ENCODE measurements at regions not wholly inside any gene's neighbourhood (a gene's known extent, or its start where the extent isn't known, plus 50 kb on each side); places are given as distances from the start of the nearest gene placed in this dataset.

DNA sequence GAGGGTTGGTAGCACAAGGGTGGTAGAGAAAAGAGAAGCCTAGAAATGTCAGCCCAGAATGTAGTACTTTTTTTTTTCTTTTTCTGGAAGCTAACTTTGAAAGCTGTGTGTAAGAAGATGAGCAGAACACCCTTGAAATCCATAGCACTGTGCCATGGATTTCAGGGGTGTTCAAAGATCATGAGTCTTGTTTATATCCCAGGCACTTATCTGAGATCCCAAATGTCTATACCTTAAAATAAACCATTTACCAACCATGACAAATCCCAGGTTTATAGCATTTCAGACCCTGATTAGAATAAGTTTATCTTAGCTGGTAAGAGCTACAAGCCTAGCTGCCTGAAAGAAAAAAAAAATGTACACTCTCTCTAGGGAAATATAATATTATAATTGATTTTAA lies 389.9 kb upstream of the ANXA10 start (continued):
- TF ChIP-seq, protein P1, sequence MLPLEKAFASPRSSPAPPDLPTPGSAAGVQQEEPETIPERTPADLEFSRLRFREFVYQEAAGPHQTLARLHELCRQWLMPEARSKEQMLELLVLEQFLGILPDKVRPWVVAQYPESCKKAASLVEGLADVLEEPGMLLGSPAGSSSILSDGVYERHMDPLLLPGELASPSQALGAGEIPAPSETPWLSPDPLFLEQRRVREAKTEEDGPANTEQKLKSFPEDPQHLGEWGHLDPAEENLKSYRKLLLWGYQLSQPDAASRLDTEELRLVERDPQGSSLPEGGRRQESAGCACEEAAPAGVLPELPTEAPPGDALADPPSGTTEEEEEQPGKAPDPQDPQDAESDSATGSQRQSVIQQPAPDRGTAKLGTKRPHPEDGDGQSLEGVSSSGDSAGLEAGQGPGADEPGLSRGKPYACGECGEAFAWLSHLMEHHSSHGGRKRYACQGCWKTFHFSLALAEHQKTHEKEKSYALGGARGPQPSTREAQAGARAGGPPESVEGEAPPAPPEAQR (tag by site-specific recombination; IDR thresholded peaks at IDR 0.05) = no peak
- TF ChIP-seq ZNF76 (tag by site-specific recombination; IDR thresholded peaks at IDR 0.05; ENCODE audit: borderline replicate concordance, low read depth) = no peak
- TF ChIP-seq ZNF10 (tag by site-specific recombination; IDR thresholded peaks at IDR 0.05) = no peak

DNA sequence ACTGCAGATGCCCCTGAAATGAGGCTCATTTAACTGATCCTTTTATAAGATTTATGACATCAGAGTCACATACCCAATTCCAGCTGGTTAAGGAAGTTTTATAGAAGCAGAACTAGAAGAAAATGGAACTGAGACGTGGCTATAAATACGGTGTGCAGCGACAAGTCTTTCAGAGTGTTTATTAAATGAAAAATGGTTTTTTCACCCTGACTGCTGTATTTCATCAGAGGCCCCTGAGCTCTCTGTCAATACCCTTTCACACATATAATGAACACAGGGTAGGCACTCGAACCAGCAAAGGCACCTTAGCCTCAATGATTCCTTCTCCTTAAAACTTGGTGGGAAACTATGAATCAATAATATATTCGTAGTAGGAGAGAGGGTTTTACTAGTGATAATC lies 380.8 kb upstream of the ANXA10 start:
- TF ChIP-seq ZNF747 (tag by site-specific recombination; IDR thresholded peaks at IDR 0.05) (no peak), BCL11A (tag by site-specific recombination; IDR thresholded peaks at IDR 0.05; ENCODE audit: low read depth) (no peak), ZNF670 (tag by site-specific recombination; IDR thresholded peaks at IDR 0.05; ENCODE audit: low read depth) (no peak), ZBTB20 (tag by site-specific recombination; IDR thresholded peaks at IDR 0.05) (no peak), ZNF654 (tag by site-specific recombination; IDR thresholded peaks at IDR 0.05; ENCODE audit: low read depth) (no peak), ZNF16 (tag by site-specific recombination; IDR thresholded peaks at IDR 0.05; ENCODE audit: low read depth) (no peak), ZNF660 (tag by site-specific recombination; IDR thresholded peaks at IDR 0.05) (no peak), ZSCAN30 (tag by site-specific recombination; IDR thresholded peaks at IDR 0.05) (no peak), ZNF585B (tag by site-specific recombination; IDR thresholded peaks at IDR 0.05) (no peak), SP2 (tag by site-specific recombination; IDR thresholded peaks at IDR 0.05) (no peak)
- TF ChIP-seq, protein P2, sequence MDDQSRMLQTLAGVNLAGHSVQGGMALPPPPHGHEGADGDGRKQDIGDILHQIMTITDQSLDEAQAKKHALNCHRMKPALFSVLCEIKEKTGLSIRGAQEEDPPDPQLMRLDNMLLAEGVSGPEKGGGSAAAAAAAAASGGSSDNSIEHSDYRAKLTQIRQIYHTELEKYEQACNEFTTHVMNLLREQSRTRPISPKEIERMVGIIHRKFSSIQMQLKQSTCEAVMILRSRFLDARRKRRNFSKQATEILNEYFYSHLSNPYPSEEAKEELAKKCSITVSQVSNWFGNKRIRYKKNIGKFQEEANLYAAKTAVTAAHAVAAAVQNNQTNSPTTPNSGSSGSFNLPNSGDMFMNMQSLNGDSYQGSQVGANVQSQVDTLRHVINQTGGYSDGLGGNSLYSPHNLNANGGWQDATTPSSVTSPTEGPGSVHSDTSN (CRISPR knock-in tag; IDR thresholded peaks at IDR 0.05) = no peak
- TF ChIP-seq, protein P3, sequence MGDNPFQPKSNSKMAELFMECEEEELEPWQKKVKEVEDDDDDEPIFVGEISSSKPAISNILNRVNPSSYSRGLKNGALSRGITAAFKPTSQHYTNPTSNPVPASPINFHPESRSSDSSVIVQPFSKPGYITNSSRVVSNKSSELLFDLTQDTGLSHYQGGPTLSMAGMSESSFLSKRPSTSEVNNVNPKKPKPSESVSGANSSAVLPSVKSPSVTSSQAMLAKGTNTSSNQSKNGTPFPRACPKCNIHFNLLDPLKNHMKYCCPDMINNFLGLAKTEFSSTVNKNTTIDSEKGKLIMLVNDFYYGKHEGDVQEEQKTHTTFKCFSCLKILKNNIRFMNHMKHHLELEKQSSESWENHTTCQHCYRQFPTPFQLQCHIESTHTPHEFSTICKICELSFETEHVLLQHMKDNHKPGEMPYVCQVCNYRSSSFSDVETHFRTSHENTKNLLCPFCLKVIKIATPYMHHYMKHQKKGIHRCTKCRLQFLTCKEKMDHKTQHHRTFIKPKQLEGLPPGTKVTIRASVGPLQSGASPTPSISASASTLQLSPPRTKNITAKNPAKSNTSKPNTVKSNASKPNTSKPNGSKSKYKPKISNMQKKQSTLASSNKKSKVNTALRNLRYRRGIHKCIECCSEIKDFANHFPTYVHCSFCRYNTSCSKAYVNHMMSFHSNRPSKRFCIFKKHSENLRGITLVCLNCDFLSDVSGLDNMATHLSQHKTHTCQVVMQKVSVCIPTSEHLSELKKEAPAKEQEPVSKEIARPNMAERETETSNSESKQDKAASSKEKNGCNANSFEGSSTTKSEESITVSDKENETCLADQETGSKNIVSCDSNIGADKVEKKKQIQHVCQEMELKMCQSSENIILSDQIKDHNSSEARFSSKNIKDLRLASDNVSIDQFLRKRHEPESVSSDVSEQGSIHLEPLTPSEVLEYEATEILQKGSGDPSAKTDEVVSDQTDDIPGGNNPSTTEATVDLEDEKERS (tag by site-specific recombination; IDR thresholded peaks at IDR 0.05) = no peak
- Histone ChIP-seq H3K9me3 (ENCODE audit: control insufficient read depth, insufficient read depth, low read depth, low read length) (no peaks in the 10 kb centered on the region), H3K4me1 (ENCODE audit: control insufficient read depth, insufficient read depth, low read length) (no peaks in the 10 kb centered on the region), H3K27ac (ENCODE audit: extremely low read depth, low read depth, low read length) (no peak overlapping the region), H3K4me3 (ENCODE audit: low read depth, low read length) (no peak overlapping the region), H3K36me3 (ENCODE audit: control insufficient read depth in 2 of 2, insufficient read depth in 1 of 2, low read length in 2 of 2) (no peaks in the 10 kb centered on the region)
- CTCF ChIA-PET = no interaction called here
- POLR2A ChIA-PET = no interaction called here

DNA sequence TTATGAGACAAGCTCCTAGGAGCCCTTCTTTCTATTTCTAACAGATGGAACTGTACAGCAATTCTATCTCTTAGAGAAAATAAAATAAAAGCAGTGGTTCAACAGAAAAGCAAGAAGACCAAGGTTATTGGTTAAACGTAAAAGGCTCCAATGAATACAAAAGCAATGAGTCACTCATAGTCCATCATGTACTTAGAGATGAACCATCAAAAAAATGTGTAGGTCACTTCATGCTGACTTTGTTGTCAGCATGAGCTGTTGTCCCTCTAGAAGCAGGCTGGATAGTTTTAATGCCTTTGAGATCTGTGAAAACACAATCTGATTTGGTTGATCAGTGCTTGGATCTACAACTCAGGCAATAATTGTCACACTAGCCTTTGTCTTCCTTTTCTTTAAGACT lies 378.6 kb upstream of the ANXA10 start:
- Histone ChIP-seq H3K4me1 (ENCODE audit: control insufficient read depth, insufficient read depth, low read length) (no peaks in the 10 kb centered on the region), H3K27ac (ENCODE audit: extremely low read depth, low read depth, low read length) (no peak overlapping the region), H3K9me3 (ENCODE audit: control insufficient read depth, insufficient read depth, low read depth, low read length) (no peaks in the 10 kb centered on the region), H3K4me3 (ENCODE audit: low read depth, low read length) (no peak overlapping the region), H3K36me3 (ENCODE audit: control insufficient read depth in 2 of 2, insufficient read depth in 1 of 2, low read length in 2 of 2) (no peaks in the 10 kb centered on the region)
- POLR2A ChIA-PET = no interaction called here
- CTCF ChIA-PET = no interaction called here
- TF ChIP-seq PRDM1 (tag by site-specific recombination; IDR thresholded peaks at IDR 0.05) (no peak), ZNF600 (tag by site-specific recombination; IDR thresholded peaks at IDR 0.05) (no peak), ZNF214 (tag by site-specific recombination; IDR thresholded peaks at IDR 0.05; ENCODE audit: borderline replicate concordance) (no peak), ZNF114 (tag by site-specific recombination; IDR thresholded peaks at IDR 0.05) (no peak)
- TF ChIP-seq, protein P4, sequence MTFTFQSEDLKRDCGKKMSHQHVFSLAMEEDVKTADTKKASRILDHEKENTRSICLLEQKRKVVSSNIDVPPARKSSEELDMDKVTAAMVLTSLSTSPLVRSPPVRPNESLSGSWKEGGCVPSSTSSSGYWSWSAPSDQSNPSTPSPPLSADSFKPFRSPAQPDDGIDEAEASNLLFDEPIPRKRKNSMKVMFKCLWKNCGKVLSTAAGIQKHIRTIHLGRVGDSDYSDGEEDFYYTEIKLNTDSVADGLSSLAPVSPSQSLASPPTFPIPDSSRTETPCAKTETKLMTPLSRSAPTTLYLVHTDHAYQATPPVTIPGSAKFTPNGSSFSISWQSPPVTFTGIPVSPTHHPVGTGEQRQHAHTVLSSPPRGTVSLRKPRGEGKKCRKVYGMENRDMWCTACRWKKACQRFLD (tag by site-specific recombination; IDR thresholded peaks at IDR 0.05) = no peak
- TF ChIP-seq, protein P5, sequence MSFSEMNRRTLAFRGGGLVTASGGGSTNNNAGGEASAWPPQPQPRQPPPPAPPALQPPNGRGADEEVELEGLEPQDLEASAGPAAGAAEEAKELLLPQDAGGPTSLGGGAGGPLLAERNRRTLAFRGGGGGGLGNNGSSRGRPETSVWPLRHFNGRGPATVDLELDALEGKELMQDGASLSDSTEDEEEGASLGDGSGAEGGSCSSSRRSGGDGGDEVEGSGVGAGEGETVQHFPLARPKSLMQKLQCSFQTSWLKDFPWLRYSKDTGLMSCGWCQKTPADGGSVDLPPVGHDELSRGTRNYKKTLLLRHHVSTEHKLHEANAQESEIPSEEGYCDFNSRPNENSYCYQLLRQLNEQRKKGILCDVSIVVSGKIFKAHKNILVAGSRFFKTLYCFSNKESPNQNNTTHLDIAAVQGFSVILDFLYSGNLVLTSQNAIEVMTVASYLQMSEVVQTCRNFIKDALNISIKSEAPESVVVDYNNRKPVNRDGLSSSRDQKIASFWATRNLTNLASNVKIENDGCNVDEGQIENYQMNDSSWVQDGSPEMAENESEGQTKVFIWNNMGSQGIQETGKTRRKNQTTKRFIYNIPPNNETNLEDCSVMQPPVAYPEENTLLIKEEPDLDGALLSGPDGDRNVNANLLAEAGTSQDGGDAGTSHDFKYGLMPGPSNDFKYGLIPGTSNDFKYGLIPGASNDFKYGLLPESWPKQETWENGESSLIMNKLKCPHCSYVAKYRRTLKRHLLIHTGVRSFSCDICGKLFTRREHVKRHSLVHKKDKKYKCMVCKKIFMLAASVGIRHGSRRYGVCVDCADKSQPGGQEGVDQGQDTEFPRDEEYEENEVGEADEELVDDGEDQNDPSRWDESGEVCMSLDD (tag by site-specific recombination; IDR thresholded peaks at IDR 0.05) = no peak
- TF ChIP-seq, protein P6, sequence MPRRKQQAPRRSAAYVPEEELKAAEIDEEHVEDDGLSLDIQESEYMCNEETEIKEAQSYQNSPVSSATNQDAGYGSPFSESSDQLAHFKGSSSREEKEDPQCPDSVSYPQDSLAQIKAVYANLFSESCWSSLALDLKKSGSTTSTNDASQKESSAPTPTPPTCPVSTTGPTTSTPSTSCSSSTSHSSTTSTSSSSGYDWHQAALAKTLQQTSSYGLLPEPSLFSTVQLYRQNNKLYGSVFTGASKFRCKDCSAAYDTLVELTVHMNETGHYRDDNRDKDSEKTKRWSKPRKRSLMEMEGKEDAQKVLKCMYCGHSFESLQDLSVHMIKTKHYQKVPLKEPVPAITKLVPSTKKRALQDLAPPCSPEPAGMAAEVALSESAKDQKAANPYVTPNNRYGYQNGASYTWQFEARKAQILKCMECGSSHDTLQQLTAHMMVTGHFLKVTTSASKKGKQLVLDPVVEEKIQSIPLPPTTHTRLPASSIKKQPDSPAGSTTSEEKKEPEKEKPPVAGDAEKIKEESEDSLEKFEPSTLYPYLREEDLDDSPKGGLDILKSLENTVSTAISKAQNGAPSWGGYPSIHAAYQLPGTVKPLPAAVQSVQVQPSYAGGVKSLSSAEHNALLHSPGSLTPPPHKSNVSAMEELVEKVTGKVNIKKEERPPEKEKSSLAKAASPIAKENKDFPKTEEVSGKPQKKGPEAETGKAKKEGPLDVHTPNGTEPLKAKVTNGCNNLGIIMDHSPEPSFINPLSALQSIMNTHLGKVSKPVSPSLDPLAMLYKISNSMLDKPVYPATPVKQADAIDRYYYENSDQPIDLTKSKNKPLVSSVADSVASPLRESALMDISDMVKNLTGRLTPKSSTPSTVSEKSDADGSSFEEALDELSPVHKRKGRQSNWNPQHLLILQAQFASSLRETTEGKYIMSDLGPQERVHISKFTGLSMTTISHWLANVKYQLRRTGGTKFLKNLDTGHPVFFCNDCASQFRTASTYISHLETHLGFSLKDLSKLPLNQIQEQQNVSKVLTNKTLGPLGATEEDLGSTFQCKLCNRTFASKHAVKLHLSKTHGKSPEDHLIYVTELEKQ (tag by site-specific recombination; IDR thresholded peaks at IDR 0.05; ENCODE audit: borderline replicate concordance) = no peak
